ENCODE measurements at regions not wholly inside any gene's neighbourhood (a gene's known extent, or its start where the extent isn't known, plus 50 kb on each side); places are given as distances from the start of the nearest gene placed in this dataset.

GRCh38 chr4:10343656-10344055, 113.6 kb downstream of the ZNF518B start:
- intact Hi-C loops (cut with DNase I): no loop called here
- ATAC-seq (ENCODE audit: poor library complexity): no peak

GRCh38 chr4:10342866-10343265, 114.4 kb downstream of the ZNF518B start:
- intact Hi-C loops (cut with DNase I): no loop called here
- DNase-seq (no peak), ATAC-seq (ENCODE audit: poor library complexity) (no peak)

More at GRCh38 chr4:10343656-10344055, 113.6 kb downstream of the ZNF518B start:
- no peak for DNase-seq

GRCh38 chr4:10336471-10336870, 120.8 kb downstream of the ZNF518B start:
- DNase-seq: no peak
- intact Hi-C loops (cut with DNase I): no loop called here
- no peak for ATAC-seq (ENCODE audit: poor library complexity)

GRCh38 chr4:10335050-10335449, 122.2 kb downstream of the ZNF518B start:
- ATAC-seq (ENCODE audit: poor library complexity) (no peak), DNase-seq (no peak)
- intact Hi-C loops (cut with DNase I): no loop called here

GRCh38 chr4:10334506-10335028, 122.7 kb downstream of the ZNF518B start:
- intact Hi-C loops (cut with DNase I): no loop called here
- no peak for DNase-seq
- peak; percentile 71 for ATAC-seq (ENCODE audit: poor library complexity)

- ATAC-seq (ENCODE audit: poor library complexity) (no peak), DNase-seq (no peak)
- intact Hi-C loops (cut with DNase I): no loop called here
Measured at GRCh38 chr4:10333942-10334341, 123.3 kb downstream of the ZNF518B start.

- intact Hi-C loops (cut with DNase I): no loop called here
- ATAC-seq (ENCODE audit: poor library complexity): no peak
Measured at GRCh38 chr4:10326075-10326474, 131.2 kb downstream of the ZNF518B start.

GRCh38 chr4:10321931-10322330, 135.3 kb downstream of the ZNF518B start:
- intact Hi-C loops (cut with DNase I): no loop called here
- ATAC-seq (ENCODE audit: poor library complexity): no peak
- no peak for DNase-seq

More at GRCh38 chr4:10326075-10326474, 131.2 kb downstream of the ZNF518B start:
- no peak for DNase-seq

- no peak for DNase-seq
- intact Hi-C loops (cut with DNase I): no loop called here
Measured at GRCh38 chr4:10320130-10320529, 137.1 kb downstream of the ZNF518B start.

GRCh38 chr4:10317345-10317744, 139.9 kb downstream of the ZNF518B start:
- ATAC-seq (ENCODE audit: poor library complexity): no peak
- intact Hi-C loops (cut with DNase I): no loop called here
- no peak for DNase-seq

More at GRCh38 chr4:10320130-10320529, 137.1 kb downstream of the ZNF518B start:
- no peak for ATAC-seq (ENCODE audit: poor library complexity)

GRCh38 chr4:10316851-10317250, 140.4 kb downstream of the ZNF518B start:
- ATAC-seq (ENCODE audit: poor library complexity): no peak
- intact Hi-C loops (cut with DNase I): no loop called here
- no peak for DNase-seq

GRCh38 chr4:10315638-10316037, 141.6 kb downstream of the ZNF518B start:
- DNase-seq: no peak
- no peak for ATAC-seq (ENCODE audit: poor library complexity)
- intact Hi-C loops (cut with DNase I): no loop called here

- intact Hi-C loops (cut with DNase I): no loop called here
- DNase-seq: no peak
- no peak for ATAC-seq (ENCODE audit: poor library complexity)
Measured at GRCh38 chr4:10312568-10312967, 144.7 kb downstream of the ZNF518B start.

GRCh38 chr4:10311939-10312338, 145.3 kb downstream of the ZNF518B start:
- intact Hi-C loops (cut with DNase I): no loop called here
- ATAC-seq (ENCODE audit: poor library complexity): no peak
- DNase-seq: no peak

- intact Hi-C loops (cut with DNase I): no loop called here
- ATAC-seq (ENCODE audit: poor library complexity) (no peak), DNase-seq (no peak)
Measured at GRCh38 chr4:10305816-10306215, 151.4 kb downstream of the ZNF518B start.

- ATAC-seq (ENCODE audit: poor library complexity) (no peak), DNase-seq (no peak)
- intact Hi-C loops (cut with DNase I): no loop called here
Measured at GRCh38 chr4:10303291-10303690, 153.9 kb downstream of the ZNF518B start.

GRCh38 chr4:10302096-10302495, 155.1 kb downstream of the ZNF518B start:
- intact Hi-C loops (cut with DNase I): no loop called here
- DNase-seq: no peak
- ATAC-seq (ENCODE audit: poor library complexity): no peak

GRCh38 chr4:10299601-10300000, 157.6 kb downstream of the ZNF518B start:
- intact Hi-C loops (cut with DNase I): no loop called here
- ATAC-seq (ENCODE audit: poor library complexity): no peak
- DNase-seq: no peak

- intact Hi-C loops (cut with DNase I): no loop called here
- no peak for ATAC-seq (ENCODE audit: poor library complexity)
- DNase-seq: no peak
Measured at GRCh38 chr4:10298681-10299080, 158.5 kb downstream of the ZNF518B start.

GRCh38 chr4:10296730-10297129, 160.5 kb downstream of the ZNF518B start:
- intact Hi-C loops (cut with DNase I): no loop called here
- ATAC-seq (ENCODE audit: poor library complexity): peak; percentile 83
- no peak for DNase-seq

GRCh38 chr4:10295301-10295700, 161.9 kb downstream of the ZNF518B start:
- ATAC-seq (ENCODE audit: poor library complexity) (no peak), DNase-seq (no peak)
- intact Hi-C loops (cut with DNase I): no loop called here
